ENCODE measurements at regions not wholly inside any gene's neighbourhood (a gene's known extent, or its start where the extent isn't known, plus 50 kb on each side); places are given as distances from the start of the nearest gene placed in this dataset.

- TF ChIP-seq ZFP30 (CRISPR knock-in tag; IDR thresholded peaks at IDR 0.05) = no peak
- TF ChIP-seq, protein P1, sequence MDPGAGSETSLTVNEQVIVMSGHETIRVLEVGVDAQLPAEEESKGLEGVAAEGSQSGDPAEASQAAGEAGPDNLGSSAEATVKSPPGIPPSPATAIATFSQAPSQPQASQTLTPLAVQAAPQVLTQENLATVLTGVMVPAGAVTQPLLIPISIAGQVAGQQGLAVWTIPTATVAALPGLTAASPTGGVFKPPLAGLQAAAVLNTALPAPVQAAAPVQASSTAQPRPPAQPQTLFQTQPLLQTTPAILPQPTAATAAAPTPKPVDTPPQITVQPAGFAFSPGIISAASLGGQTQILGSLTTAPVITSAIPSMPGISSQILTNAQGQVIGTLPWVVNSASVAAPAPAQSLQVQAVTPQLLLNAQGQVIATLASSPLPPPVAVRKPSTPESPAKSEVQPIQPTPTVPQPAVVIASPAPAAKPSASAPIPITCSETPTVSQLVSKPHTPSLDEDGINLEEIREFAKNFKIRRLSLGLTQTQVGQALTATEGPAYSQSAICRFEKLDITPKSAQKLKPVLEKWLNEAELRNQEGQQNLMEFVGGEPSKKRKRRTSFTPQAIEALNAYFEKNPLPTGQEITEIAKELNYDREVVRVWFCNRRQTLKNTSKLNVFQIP (CRISPR knock-in tag; IDR thresholded peaks at IDR 0.05; ENCODE audit: borderline replicate concordance, low read depth) = no peak
- no peak for TF ChIP-seq ARNTL (CRISPR knock-in tag; IDR thresholded peaks at IDR 0.05; ENCODE audit: borderline replicate concordance, low read depth)
- TF ChIP-seq ZNF70 (CRISPR knock-in tag; IDR thresholded peaks at IDR 0.05) = no peak
- TF ChIP-seq, protein P2, sequence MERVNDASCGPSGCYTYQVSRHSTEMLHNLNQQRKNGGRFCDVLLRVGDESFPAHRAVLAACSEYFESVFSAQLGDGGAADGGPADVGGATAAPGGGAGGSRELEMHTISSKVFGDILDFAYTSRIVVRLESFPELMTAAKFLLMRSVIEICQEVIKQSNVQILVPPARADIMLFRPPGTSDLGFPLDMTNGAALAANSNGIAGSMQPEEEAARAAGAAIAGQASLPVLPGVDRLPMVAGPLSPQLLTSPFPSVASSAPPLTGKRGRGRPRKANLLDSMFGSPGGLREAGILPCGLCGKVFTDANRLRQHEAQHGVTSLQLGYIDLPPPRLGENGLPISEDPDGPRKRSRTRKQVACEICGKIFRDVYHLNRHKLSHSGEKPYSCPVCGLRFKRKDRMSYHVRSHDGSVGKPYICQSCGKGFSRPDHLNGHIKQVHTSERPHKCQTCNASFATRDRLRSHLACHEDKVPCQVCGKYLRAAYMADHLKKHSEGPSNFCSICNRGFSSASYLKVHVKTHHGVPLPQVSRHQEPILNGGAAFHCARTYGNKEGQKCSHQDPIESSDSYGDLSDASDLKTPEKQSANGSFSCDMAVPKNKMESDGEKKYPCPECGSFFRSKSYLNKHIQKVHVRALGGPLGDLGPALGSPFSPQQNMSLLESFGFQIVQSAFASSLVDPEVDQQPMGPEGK (CRISPR knock-in tag; IDR thresholded peaks at IDR 0.05; ENCODE audit: borderline replicate concordance) = no peak
- no peak for TF ChIP-seq ZFP3 (CRISPR knock-in tag; IDR thresholded peaks at IDR 0.05)
- TF ChIP-seq TOX (CRISPR knock-in tag; IDR thresholded peaks at IDR 0.05; ENCODE audit: borderline replicate concordance) = no peak
- TF ChIP-seq ZNF8 (CRISPR knock-in tag; IDR thresholded peaks at IDR 0.05) = no peak
- TF ChIP-seq ESRRG (CRISPR knock-in tag; IDR thresholded peaks at IDR 0.05) = no peak
- no peak for TF ChIP-seq ZC3H10 (CRISPR knock-in tag; IDR thresholded peaks at IDR 0.05)
- ATAC-seq = no peak
Observed at GRCh38 chr5:17952231-17952630, 318.0 kb downstream of the TAF11L14 start.

DNA sequence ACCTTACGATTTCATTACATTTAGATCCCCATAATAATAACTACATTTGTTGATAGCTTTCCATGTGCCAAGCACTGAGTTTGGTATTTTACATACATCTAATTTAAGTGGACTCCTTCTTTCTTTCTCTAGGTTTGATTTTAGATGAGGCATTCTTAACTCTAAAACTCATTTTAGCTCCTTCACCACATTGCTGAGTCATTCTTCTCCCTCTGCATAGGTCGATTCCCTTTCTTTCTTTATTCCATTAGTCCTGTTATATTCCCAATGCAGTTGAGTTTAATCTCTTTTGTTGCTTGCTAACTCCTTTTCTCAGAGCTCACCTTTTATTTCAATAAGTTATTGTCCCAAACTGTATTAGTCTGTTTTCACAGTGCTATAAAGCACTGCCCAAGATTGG lies 329.8 kb downstream of the TAF11L14 start:
- no peak for ATAC-seq
- TF ChIP-seq CSRNP3 (CRISPR knock-in tag; IDR thresholded peaks at IDR 0.05) = no peak
- no peak for TF ChIP-seq TCF4 (CRISPR knock-in tag; IDR thresholded peaks at IDR 0.05; ENCODE audit: borderline replicate concordance)
- TF ChIP-seq ZC3H10 (CRISPR knock-in tag; IDR thresholded peaks at IDR 0.05) = no peak
- no peak for TF ChIP-seq ISL1 (CRISPR knock-in tag; IDR thresholded peaks at IDR 0.05)
- TF ChIP-seq ZNF70 (CRISPR knock-in tag; IDR thresholded peaks at IDR 0.05) = no peak
- TF ChIP-seq, protein P1 (CRISPR knock-in tag; IDR thresholded peaks at IDR 0.05; ENCODE audit: borderline replicate concordance, low read depth) = no peak
- TF ChIP-seq ZFP30 (CRISPR knock-in tag; IDR thresholded peaks at IDR 0.05) = no peak
- no peak for TF ChIP-seq CREB5 (CRISPR knock-in tag; IDR thresholded peaks at IDR 0.05; ENCODE audit: low read depth)
- no peak for TF ChIP-seq ZNF565 (CRISPR knock-in tag; conservative IDR thresholded peaks at IDR 0.05; ENCODE audit: low read depth)
- TF ChIP-seq CSDC2 (CRISPR knock-in tag; IDR thresholded peaks at IDR 0.05) = no peak
- TF ChIP-seq SNAI2 (CRISPR knock-in tag; IDR thresholded peaks at IDR 0.05) = no peak
- TF ChIP-seq, protein P2 (CRISPR knock-in tag; IDR thresholded peaks at IDR 0.05; ENCODE audit: borderline replicate concordance) = no peak
- no peak for TF ChIP-seq TOX (CRISPR knock-in tag; IDR thresholded peaks at IDR 0.05; ENCODE audit: borderline replicate concordance)
- no peak for TF ChIP-seq PPARA (CRISPR knock-in tag; IDR thresholded peaks at IDR 0.05; ENCODE audit: borderline replicate concordance)
- TF ChIP-seq OSR1 (CRISPR knock-in tag; IDR thresholded peaks at IDR 0.05) = no peak
- TF ChIP-seq, protein P3, sequence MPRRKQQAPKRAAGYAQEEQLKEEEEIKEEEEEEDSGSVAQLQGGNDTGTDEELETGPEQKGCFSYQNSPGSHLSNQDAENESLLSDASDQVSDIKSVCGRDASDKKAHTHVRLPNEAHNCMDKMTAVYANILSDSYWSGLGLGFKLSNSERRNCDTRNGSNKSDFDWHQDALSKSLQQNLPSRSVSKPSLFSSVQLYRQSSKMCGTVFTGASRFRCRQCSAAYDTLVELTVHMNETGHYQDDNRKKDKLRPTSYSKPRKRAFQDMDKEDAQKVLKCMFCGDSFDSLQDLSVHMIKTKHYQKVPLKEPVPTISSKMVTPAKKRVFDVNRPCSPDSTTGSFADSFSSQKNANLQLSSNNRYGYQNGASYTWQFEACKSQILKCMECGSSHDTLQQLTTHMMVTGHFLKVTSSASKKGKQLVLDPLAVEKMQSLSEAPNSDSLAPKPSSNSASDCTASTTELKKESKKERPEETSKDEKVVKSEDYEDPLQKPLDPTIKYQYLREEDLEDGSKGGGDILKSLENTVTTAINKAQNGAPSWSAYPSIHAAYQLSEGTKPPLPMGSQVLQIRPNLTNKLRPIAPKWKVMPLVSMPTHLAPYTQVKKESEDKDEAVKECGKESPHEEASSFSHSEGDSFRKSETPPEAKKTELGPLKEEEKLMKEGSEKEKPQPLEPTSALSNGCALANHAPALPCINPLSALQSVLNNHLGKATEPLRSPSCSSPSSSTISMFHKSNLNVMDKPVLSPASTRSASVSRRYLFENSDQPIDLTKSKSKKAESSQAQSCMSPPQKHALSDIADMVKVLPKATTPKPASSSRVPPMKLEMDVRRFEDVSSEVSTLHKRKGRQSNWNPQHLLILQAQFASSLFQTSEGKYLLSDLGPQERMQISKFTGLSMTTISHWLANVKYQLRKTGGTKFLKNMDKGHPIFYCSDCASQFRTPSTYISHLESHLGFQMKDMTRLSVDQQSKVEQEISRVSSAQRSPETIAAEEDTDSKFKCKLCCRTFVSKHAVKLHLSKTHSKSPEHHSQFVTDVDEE (CRISPR knock-in tag; IDR thresholded peaks at IDR 0.05) = no peak
- TF ChIP-seq BACH2 (CRISPR knock-in tag; IDR thresholded peaks at IDR 0.05; ENCODE audit: borderline replicate concordance) = no peak
- no peak for TF ChIP-seq ARNTL (CRISPR knock-in tag; IDR thresholded peaks at IDR 0.05; ENCODE audit: borderline replicate concordance, low read depth)
- TF ChIP-seq ZFP3 (CRISPR knock-in tag; IDR thresholded peaks at IDR 0.05) = no peak
